ENCODE measurements at regions not wholly inside any gene's neighbourhood (a gene's known extent, or its start where the extent isn't known, plus 50 kb on each side); places are given as distances from the start of the nearest gene placed in this dataset.

DNA sequence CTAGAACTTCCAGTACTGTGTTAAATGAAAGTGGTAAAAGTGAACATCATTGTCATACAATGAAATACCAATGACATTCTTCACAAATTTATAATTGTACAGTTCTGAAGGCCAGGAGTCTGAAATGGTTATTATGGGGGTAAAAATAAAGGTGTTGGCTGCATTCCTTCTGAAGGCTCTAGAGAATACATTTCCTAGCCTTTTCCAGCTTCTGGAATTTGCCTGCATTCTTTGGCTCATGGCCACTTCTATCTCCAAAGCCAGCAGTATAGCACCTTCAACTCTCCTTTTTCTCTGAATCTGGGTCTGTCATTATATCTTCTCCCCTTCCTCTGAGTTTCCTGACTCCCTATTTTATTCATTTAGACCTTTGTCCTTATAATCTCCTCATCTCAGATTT lies 1232.7 kb upstream of the TENM4 start:
- no peak for TF ChIP-seq JUN (IDR thresholded peaks at IDR 0.05)
- no peak for TF ChIP-seq CTCF (IDR thresholded peaks at IDR 0.05)
- TF ChIP-seq RAD21 (conservative IDR thresholded peaks at IDR 0.05 in 1 of 2, IDR thresholded peaks at IDR 0.05 in 1 of 2): no peak
